ENCODE measurements at regions not wholly inside any gene's neighbourhood (a gene's known extent, or its start where the extent isn't known, plus 50 kb on each side); places are given as distances from the start of the nearest gene placed in this dataset.

DNA sequence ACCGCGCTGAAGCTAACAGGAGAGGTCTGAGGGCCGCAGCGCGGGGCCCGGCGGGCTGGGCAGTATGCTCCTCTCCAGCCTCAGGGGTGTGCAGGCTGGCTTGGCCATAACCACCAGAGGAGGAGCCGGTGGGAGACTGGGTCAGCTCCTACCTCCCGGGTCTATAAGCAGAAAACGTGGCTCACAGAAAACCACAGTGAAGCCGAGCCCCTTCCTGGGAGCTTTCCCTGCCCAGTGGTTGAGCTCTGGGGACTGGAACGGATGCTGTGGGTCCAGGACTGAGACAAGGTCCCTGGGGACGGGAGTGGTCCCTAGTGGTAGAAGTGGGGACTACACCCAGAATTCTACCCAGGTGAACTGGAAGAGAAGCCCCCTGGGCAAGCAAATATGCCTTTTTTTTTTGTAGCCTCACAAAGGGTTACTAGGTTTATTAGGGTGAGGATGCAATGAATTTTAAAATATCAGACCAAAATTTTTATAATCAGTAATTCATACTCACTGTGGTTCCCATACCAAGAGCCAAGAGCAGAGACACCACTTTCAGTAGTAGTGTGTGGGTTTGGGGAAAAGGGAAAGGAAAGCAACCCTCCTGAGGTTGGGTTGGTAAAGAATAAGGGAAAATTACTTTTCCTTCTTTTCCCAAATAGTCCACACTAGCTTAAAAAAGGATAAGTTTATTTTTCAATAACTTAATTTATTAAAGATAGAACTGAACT lies 67.9 kb upstream of the PRKCQ start:
- ChIA-PET POLR2A (no interaction called here), CTCF (interaction anchor here (0.8 to 2.0 kb wide), 5 partner anchors 10 to 201 kb away, joined by 4 to 7 read pairs (median 4); no protein-coding TSS in a partner anchor)
- Histone ChIP-seq H3K4me2 (ENCODE audit: insufficient read depth, low read length) (no peak overlapping the region), H4K20me1 (replicated peaks; ENCODE audit: control insufficient read depth, extremely low read depth, insufficient read depth, low read length) (no peaks in the 10 kb centered on the region), H2AFZ (ENCODE audit: low read depth, low read length) (no peak overlapping the region), H3K79me2 (ENCODE audit: control insufficient read depth, insufficient read depth, low read length) (no peaks in the 10 kb centered on the region), H3K9ac (replicated peaks; ENCODE audit: extremely low read depth, insufficient read depth, low read length) (no peak overlapping the region), H3K9me3 (replicated peaks; ENCODE audit: control insufficient read depth, insufficient read depth, low read length) (no peaks in the 10 kb centered on the region), H3K4me3 (replicated peaks in 1 of 3; ENCODE audit: insufficient read depth in 1 of 3, low read depth in 1 of 3, low read length in 3 of 3) (no peak overlapping the region), H3K36me3 (ENCODE audit: control insufficient read depth in 2 of 2, extremely low read depth in 1 of 2, insufficient read depth in 2 of 2, low read length in 2 of 2) (no peaks in the 10 kb centered on the region), H3K9me1 (replicated peaks; ENCODE audit: control insufficient read depth, extremely low read depth, insufficient read depth, low read length) (no peaks in the 10 kb centered on the region), H3K27me3 (ENCODE audit: control insufficient read depth in 2 of 2, insufficient read depth in 2 of 2, low read length in 2 of 2) (no peaks in the 10 kb centered on the region), H3K4me1 (ENCODE audit: control insufficient read depth, extremely low read depth, insufficient read depth, low read length) (no peaks in the 10 kb centered on the region), H3K27ac (ENCODE audit: insufficient read depth, low read depth, low read length) (no peak overlapping the region)
- dilution Hi-C loops (cut with MboI; ENCODE audit: extremely low pct_ligation_motif_present, low sequenced_read_pairs), result no loop called here
- intact Hi-C loops (cut with micrococcal nuclease), result loop anchor here (1.0 to 2.0 kb wide), 2 partner anchors 67 to 203 kb away; partner anchors contain the start of gene PRKCQ
- DNase-seq (ENCODE audit: low read depth, low spot score), result peak; percentile 15
- no peak for TF ChIP-seq FOS (IDR thresholded peaks at IDR 0.05; ENCODE audit: borderline replicate concordance, insufficient read depth, low read length)
- TF ChIP-seq, protein P1, sequence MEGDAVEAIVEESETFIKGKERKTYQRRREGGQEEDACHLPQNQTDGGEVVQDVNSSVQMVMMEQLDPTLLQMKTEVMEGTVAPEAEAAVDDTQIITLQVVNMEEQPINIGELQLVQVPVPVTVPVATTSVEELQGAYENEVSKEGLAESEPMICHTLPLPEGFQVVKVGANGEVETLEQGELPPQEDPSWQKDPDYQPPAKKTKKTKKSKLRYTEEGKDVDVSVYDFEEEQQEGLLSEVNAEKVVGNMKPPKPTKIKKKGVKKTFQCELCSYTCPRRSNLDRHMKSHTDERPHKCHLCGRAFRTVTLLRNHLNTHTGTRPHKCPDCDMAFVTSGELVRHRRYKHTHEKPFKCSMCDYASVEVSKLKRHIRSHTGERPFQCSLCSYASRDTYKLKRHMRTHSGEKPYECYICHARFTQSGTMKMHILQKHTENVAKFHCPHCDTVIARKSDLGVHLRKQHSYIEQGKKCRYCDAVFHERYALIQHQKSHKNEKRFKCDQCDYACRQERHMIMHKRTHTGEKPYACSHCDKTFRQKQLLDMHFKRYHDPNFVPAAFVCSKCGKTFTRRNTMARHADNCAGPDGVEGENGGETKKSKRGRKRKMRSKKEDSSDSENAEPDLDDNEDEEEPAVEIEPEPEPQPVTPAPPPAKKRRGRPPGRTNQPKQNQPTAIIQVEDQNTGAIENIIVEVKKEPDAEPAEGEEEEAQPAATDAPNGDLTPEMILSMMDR (IDR thresholded peaks at IDR 0.05; ENCODE audit: extremely low read depth in 1 of 2, insufficient read depth in 1 of 2, low read depth in 1 of 2, low read length in 2 of 2), result peak; percentile 48 to 73
- FAIRE-seq, result peak; percentile 57
- BruUV-seq (replicated peaks), result no TSS peak

DNA sequence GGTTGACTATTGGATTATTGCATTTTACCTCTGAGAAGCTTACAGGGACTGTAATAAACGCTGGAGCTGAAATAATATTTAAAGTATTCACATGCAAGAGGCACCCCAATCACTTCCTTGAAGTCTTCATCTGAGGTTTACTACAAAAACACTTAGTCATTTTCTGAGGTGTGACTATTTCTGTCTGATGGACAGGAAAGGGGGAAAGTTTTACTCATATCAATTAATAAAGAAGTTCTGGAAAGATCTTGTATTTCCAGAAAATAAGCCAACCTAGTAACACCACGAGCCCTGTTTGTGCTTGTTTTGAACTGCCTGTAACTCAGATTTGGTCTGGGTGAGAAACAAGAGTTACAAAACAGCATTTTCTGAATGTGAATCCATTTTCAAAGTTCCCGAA lies 63.9 kb upstream of the PRKCQ start:
- DNase-seq (ENCODE audit: low read depth, low spot score), result no peak
- Histone ChIP-seq H3K9me3 (replicated peaks; ENCODE audit: control insufficient read depth, insufficient read depth, low read length) (no peaks in the 10 kb centered on the region), H4K20me1 (replicated peaks; ENCODE audit: control insufficient read depth, extremely low read depth, insufficient read depth, low read length) (no peaks in the 10 kb centered on the region), H3K27me3 (ENCODE audit: control insufficient read depth in 2 of 2, insufficient read depth in 2 of 2, low read length in 2 of 2) (peaks cover 0 to 4% of the 10 kb centered on the region in 2 experiments), H3K79me2 (ENCODE audit: control insufficient read depth, insufficient read depth, low read length) (no peaks in the 10 kb centered on the region), H3K4me3 (replicated peaks in 1 of 3; ENCODE audit: insufficient read depth in 1 of 3, low read depth in 1 of 3, low read length in 3 of 3) (no peak overlapping the region), H3K36me3 (ENCODE audit: control insufficient read depth in 2 of 2, extremely low read depth in 1 of 2, insufficient read depth in 2 of 2, low read length in 2 of 2) (no peaks in the 10 kb centered on the region), H3K4me2 (ENCODE audit: insufficient read depth, low read length) (no peak overlapping the region), H3K27ac (ENCODE audit: insufficient read depth, low read depth, low read length) (no peak overlapping the region), H3K9ac (replicated peaks; ENCODE audit: extremely low read depth, insufficient read depth, low read length) (no peak overlapping the region), H3K9me1 (replicated peaks; ENCODE audit: control insufficient read depth, extremely low read depth, insufficient read depth, low read length) (no peaks in the 10 kb centered on the region), H2AFZ (ENCODE audit: low read depth, low read length) (no peak overlapping the region), H3K4me1 (ENCODE audit: control insufficient read depth, extremely low read depth, insufficient read depth, low read length) (no peaks in the 10 kb centered on the region)
- dilution Hi-C loops (cut with MboI; ENCODE audit: extremely low pct_ligation_motif_present, low sequenced_read_pairs) (no loop called here), intact Hi-C loops (cut with micrococcal nuclease) (no loop called here)
- POLR2A ChIA-PET, result no interaction called here
- CTCF ChIA-PET, result interaction anchor here (0.9 to 1.3 kb wide), 2 partner anchors 24 to 32 kb away, joined by 3 to 5 read pairs; no protein-coding TSS in a partner anchor
- FAIRE-seq, result no peak
- BruUV-seq (replicated peaks), result no TSS peak
- TF ChIP-seq EZH2 (IDR thresholded peaks at IDR 0.05; ENCODE audit: borderline replicate concordance, low read depth, low read length, severe bottlenecking) (no peak), POLR2AphosphoS5 (IDR thresholded peaks at IDR 0.05; ENCODE audit: insufficient read depth, low read depth, low read length) (no peak), MYC (IDR thresholded peaks at IDR 0.05; ENCODE audit: low read depth, low read length) (no peak), GATA2 (IDR thresholded peaks at IDR 0.05; ENCODE audit: insufficient read depth, insufficient read length, low read depth, low read length) (no peak), POLR2A (IDR thresholded peaks at IDR 0.05; ENCODE audit: low read depth, low read length) (no peak), JUN (IDR thresholded peaks at IDR 0.05; ENCODE audit: borderline replicate concordance, insufficient read depth, insufficient read length, low read depth) (no peak), FOS (IDR thresholded peaks at IDR 0.05; ENCODE audit: borderline replicate concordance, insufficient read depth, low read length) (no peak)
